WTC11 (cell line): ENCODE measurements at regions not wholly inside any gene's neighbourhood (a gene's known extent, or its start where the extent isn't known, plus 50 kb on each side); places are given as distances from the start of the nearest gene placed in this dataset.

Source experiments
- ATF3 ChIP-seq: sonication (generic); formaldehyde crosslinking; conservative IDR thresholded peaks from 2 replicates; pipeline ENCODE4 v1.8.1; 2022; ENCODE audit warnings: mild to moderate bottlenecking, missing genetic modification reagents
- CREB1 ChIP-seq: sonication (generic); formaldehyde crosslinking; IDR thresholded peaks from 2 replicates; pipeline ENCODE4 v1.8.0; 2023; ENCODE audit warnings: mild to moderate bottlenecking, missing genetic modification reagents
- CTCF ChIP-seq: fragments of 200-600 bp; IDR thresholded peaks from 2 replicates; pipeline ENCODE4 v1.8.0; 2022; ENCODE audit warnings: antibody characterized with exemption
- MLX ChIP-seq: sonication (generic); formaldehyde crosslinking; IDR thresholded peaks from 2 replicates; pipeline ENCODE4 v1.8.1; 2023; ENCODE audit warnings: mild to moderate bottlenecking, missing genetic modification reagents, moderate library complexity
- MYBL2 ChIP-seq: sonication (generic); formaldehyde crosslinking; IDR thresholded peaks from 2 replicates; pipeline ENCODE4 v1.8.1; 2023; ENCODE audit warnings: mild to moderate bottlenecking, moderate library complexity, missing genetic modification reagents
- NFE2L1 ChIP-seq: sonication (generic); formaldehyde crosslinking; IDR thresholded peaks from 2 replicates; pipeline ENCODE4 v1.8.1; 2023; ENCODE audit warnings: missing genetic modification reagents
- NR1H2 ChIP-seq: sonication (generic); formaldehyde crosslinking; IDR thresholded peaks from 2 replicates; pipeline ENCODE4 v1.9.0; 2021; ENCODE audit warnings: mild to moderate bottlenecking, moderate library complexity, missing genetic modification reagents
- ZNF121 ChIP-seq: sonication (generic); formaldehyde crosslinking; IDR thresholded peaks from 2 replicates; pipeline ENCODE4 v1.8.0; 2023; ENCODE audit warnings: missing genetic modification reagents
- ZNF138 ChIP-seq: sonication (generic); formaldehyde crosslinking; conservative IDR thresholded peaks from 2 replicates; pipeline ENCODE4 v1.8.1; 2022; ENCODE audit warnings: mild to moderate bottlenecking, moderate library complexity, missing genetic modification reagents

- no peak for TF ChIP-seq MYBL2 (CRISPR knock-in tag)
- no peak for TF ChIP-seq ZNF138 (CRISPR knock-in tag)
- no peak for TF ChIP-seq CTCF
- no peak for TF ChIP-seq ZNF121
- no peak for TF ChIP-seq CREB1
- no peak for TF ChIP-seq MLX
- TF ChIP-seq ATF3 (CRISPR knock-in tag) = no peak
- TF ChIP-seq NR1H2 = no peak
- no peak for TF ChIP-seq NFE2L1 (CRISPR knock-in tag)
Measured at GRCh38 chr10:3538291-3538655, 246.7 kb downstream of the KLF6 start.
